LHCN-M2 (cell line): ENCODE measurements at regions not wholly inside any gene's neighbourhood (a gene's known extent, or its start where the extent isn't known, plus 50 kb on each side); places are given as distances from the start of the nearest gene placed in this dataset.
"Not testable (repeated sequence)": the region's sequence is repeated elsewhere in the genome, so short reads cannot be mapped to it uniquely, and the experiment has no call there.

Experiments
- DNase-seq: peaks from one replicate; pipeline ENCODE4 v3.0.0-alpha.2; 2012; ENCODE audit warnings: low read depth

GRCh38 chrY:20042993-20043392 lies 298.5 kb upstream of the KDM5D start:
- no peak for DNase-seq

DNA sequence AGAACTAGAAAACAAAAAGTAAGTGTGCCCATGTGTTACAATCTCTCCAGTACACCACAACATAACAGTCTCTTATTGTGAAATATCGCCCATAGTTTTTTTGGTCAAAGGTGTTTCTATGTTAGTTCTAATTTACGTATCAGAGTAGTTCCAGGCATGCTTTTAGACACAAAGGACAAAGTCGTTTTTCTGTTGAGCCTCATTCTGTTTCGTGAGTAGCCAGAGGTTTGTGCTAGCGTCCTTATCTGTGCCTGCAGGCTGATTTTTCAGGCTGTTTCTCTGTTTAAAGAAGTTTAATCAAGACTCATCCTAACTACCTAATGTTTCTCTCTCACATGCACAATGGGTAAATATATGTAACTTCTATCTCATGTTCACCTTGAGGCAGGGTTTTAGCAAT lies 281.1 kb upstream of the KDM5D start:
- DNase-seq: no peak

DNA sequence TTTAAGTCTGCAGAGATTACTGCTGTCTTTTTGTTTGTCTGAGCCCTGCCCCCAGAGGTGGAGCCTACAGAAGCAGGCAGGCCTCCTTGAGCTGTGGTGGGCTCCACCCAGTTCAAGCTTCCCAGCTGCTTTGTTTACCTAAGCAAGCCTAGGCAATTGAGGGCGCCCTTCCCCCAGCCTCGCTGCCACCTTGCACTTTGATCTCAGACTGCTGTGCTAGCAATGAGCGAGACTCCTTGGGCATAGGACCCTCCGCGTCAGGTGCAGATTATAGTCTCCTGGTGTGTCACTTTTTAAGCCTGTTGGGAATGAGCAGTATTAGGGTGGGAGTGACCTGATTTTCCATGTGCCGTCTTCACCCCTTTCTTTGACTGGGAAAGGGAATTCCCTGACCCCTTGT lies 248.9 kb upstream of the KDM5D start:
- DNase-seq: not testable (repeated sequence)

DNA sequence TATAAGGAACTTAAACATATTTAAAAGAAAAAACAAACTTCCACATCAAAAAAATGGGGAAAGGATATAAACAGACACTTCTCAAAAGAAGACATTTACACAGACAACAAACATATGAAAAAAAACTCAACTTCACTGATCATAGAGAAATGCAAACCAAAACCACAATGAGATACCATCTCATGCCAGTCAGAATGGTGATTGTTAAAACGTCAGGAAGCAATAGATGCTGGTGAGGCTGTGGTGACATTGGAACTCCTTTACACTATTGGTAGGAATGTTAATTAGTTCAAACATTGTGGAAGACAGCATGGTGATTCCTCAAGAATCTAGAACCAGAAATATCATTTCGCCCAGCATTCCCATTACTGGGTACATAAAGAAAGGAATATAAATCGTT lies 228.5 kb upstream of the KDM5D start:
- DNase-seq: no peak

DNA sequence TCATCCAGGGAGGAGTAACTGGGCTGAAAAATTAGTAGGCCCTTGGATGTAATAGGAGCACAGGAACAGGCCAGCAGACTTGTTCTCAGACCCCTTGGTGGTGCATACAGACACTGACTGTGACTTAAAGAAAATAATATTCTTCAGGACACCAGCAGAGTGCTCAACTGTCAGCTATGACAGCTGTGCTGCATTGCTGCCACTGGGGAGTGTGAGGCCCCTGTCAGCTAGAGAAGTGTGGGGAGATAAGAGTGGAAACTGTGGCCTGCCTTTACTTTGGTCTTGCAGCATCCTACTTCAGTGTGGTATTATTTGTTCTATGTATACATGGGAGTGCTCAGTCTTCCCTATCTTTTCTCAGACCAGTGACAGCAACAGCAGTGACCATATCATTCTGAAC lies 203.2 kb upstream of the KDM5D start:
- DNase-seq: no peak

- DNase-seq: no peak
These were observed 154.5 kb upstream of the KDM5D start for GRCh38 chrY:19899011-19899410.

DNA sequence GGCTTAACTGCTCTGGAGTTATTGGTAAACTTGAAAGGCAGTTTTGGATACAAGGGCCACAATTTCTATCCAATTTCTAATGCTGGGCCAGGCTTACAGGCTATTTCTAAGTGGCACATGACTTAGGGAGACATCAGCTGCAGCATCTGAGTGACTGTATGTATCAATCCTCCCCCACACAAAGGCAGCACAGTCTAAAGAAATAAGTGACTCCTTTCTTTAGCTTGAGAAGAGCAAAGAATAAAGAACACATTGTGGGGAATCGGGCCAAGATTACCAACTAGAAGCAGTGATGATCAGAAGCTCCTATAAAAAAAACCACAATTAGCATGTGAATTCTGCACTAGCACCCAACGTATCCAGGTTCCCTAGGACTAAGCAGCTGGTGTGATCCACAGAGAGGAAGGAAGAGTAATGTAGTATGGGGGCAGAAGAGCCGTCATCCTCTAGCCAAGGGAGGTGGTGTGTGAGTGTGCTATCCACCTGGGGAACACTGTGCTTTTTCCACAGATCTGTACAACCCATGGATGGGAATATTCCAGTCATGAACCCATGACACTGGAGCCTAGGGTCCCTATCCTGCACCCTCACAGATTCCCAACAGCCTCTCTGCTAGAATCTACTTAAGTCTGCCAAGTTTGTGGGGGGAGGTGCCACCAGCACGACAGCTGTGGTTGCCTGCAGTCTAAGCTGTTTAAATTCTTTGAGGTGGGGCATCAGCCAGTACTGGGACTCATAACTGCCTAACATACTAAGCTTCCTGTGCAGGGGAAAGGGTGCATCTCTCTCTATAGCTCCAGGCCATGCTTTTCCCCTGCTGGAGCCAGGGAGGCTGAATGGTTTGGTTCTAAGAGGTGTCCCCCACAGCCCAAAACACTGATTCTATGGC lies 147.8 kb upstream of the KDM5D start:
- no peak for DNase-seq

DNA sequence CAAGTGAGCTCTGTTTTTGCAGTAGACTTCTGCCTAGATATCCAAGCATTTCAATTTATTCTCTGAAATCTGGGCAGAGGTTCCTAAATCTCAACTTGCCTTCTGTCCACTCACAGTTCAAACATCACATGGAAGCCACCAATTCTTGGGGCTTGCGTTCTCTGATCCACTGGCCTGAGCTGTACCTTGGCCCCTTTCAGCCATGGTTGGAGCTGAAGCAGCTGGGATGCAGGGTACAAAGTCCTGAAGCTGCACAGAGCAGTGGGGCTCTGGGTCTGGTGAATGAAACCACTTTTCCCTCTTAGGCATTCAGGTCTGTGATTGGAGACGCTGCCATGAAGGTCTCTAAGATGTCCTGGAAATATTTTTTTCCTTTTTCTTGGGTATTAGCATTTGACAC lies 137.6 kb upstream of the KDM5D start:
- no peak for DNase-seq

GRCh38 chrY:19869715-19870114 lies 125.2 kb upstream of the KDM5D start:
- DNase-seq: no peak

DNA sequence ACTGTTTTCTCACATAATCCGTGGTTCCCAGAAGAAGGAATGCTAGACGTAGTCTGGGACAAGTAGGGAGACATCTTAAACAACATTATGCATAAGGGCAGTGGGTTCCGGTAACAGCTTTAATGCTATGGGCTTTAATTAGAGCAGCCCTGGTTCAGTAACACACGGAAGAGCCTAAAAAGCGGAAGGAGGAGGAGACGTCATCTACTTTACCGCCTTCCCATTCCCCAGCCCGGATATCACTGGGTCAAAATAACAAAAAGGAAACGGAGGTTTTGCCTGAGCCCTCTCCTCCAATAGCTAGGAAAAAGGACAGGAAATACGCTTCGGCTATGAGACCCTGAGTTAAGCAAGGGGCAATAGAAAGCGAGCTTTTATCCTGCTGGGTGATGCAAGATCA lies 124.8 kb upstream of the KDM5D start:
- DNase-seq: no peak

DNA sequence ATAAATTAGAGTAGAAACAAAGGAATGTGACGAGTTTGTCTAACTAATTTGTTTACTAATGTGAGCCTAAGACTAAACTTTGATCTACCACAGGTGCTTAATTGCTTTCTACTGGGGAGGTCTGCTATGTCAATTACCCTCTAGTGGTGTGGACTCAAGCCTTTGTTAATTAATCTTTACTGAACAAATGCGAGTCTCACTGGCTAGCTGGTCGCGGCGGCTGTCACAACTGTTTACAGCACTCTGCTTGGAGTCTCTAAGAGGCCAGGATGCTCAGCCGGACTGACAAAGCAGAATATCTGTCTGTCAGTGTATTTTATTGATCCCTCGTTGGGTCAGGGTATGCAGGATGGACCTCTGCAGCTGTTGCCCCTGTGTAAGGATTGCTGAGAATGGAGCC lies 124.1 kb upstream of the KDM5D start:
- DNase-seq: no peak

- DNase-seq: no peak
These were observed 112.1 kb upstream of the KDM5D start for GRCh38 chrY:19856474-19857135.

DNA sequence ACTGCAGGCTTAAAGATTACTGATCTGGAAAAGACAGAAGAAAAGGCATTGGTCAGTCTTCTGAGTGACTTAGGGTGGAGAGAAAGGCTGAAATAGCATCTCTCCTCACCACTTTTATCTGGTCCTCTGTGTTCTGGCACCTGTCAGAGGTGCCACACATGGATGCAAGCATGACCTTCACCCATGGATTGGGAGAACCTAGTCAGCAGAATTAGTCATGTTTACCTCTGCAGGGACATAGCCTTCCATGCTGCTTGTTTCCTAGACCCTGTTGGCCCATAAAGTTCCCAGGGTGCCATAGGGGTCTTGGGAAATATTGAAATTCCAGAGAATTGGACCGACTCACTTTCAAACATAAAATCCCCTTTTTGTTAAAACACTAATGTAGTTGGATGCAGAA lies 98.4 kb upstream of the KDM5D start:
- DNase-seq: no peak

DNA sequence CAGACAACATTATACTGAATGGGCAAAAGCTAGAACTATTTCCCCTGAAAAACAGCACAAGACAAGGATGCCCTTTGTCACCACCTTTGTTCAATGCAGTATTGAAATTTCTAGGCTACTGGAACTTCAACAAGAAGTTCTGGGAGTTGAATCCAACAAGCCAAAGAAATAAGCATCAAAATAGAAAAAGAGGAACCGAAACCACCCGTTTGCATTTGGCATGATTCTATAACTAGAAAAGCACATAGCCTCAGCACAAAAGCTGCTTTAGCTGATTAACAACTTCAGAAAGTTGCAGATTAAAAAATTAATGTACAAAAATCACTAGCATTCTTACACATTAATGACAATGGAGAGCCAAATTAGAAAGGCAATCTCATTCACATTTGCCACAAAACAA lies 79.6 kb upstream of the KDM5D start:
- no peak for DNase-seq

GRCh38 chrY:19818546-19818945 lies 74.0 kb upstream of the KDM5D start:
- no peak for DNase-seq

- peak; percentile 14 for DNase-seq
These were observed 72.4 kb upstream of the KDM5D start for GRCh38 chrY:19816920-19817319.

DNA sequence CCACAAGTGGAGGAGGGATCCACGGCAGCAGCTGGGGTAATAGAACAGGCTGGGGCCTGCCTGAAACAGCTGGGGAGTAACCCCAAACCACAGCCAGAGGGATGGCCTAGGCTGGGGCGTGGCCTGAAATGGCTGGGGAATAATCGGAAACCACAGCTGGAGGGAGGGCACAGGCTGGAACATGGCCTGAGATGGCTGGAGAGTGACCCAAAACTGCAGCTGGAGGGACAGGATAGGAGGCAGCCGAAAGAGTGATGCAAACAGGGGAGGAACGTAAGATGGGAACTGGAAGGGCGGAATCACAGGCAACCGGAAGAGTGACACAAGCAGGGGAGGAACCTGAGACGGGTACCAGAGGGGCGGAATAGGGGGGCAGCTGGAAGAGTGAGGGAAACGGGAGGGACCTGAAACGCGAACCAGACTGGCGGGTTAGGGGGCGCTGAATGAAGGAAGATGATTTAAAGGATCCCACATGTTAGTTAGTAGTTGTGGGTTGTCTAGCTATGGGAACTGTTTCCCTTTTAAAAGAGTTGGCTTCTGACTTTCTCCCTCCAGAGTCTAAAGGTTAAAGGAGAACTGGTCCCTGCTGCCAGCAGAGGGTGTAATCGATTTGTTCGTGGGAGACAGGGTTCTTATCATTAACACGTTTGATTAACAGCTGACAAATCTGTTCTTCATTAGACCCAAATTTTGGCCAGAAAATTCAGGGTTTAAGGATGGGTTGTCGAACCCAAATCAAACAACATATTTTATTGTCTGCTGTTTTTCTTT lies 71.7 kb upstream of the KDM5D start:
- DNase-seq: peak; percentile 67
